ELR (cell line): ENCODE measurements at regions not wholly inside any gene's neighbourhood (a gene's known extent, or its start where the extent isn't known, plus 50 kb on each side); places are given as distances from the start of the nearest gene placed in this dataset.

Source experiments
- DNase-seq: peaks from one replicate; pipeline ENCODE4 v3.0.0-alpha.2; 2015; ENCODE audit warnings: low read depth

GRCh38 chr9:120212153-120212852 lies 367.7 kb downstream of the CDK5RAP2 start:
- DNase-seq: no peak

GRCh38 chr9:120210274-120210673 lies 369.7 kb downstream of the CDK5RAP2 start:
- no peak for DNase-seq

- no peak for DNase-seq
Observed at GRCh38 chr9:120202856-120203654, 376.9 kb downstream of the CDK5RAP2 start.

GRCh38 chr9:120198027-120198426 lies 381.9 kb downstream of the CDK5RAP2 start:
- DNase-seq: no peak

GRCh38 chr9:120197605-120198004 lies 382.4 kb downstream of the CDK5RAP2 start:
- DNase-seq: no peak

- DNase-seq: no peak
Observed at GRCh38 chr9:120191141-120191540, 388.8 kb downstream of the CDK5RAP2 start.

- DNase-seq: no peak
Observed at GRCh38 chr9:120187758-120188157, 392.2 kb downstream of the CDK5RAP2 start.

GRCh38 chr9:120186276-120186675 lies 393.7 kb downstream of the CDK5RAP2 start:
- DNase-seq: no peak

- DNase-seq: no peak
Observed at GRCh38 chr9:120184266-120184665, 395.7 kb downstream of the CDK5RAP2 start.

- no peak for DNase-seq
Observed at GRCh38 chr9:120183615-120184014, 396.4 kb downstream of the CDK5RAP2 start.

GRCh38 chr9:120182011-120182410 lies 398.0 kb downstream of the CDK5RAP2 start:
- no peak for DNase-seq

GRCh38 chr9:120177121-120177520 lies 402.8 kb downstream of the CDK5RAP2 start:
- DNase-seq: no peak

- no peak for DNase-seq
Observed at GRCh38 chr9:120175031-120175430, 404.9 kb downstream of the CDK5RAP2 start.

GRCh38 chr9:120161776-120162175 lies 418.2 kb downstream of the CDK5RAP2 start:
- DNase-seq: no peak

- no peak for DNase-seq
Observed at GRCh38 chr9:120158221-120158620, 421.7 kb downstream of the CDK5RAP2 start.

GRCh38 chr9:120156376-120156775 lies 423.6 kb downstream of the CDK5RAP2 start:
- no peak for DNase-seq

- no peak for DNase-seq
Observed at GRCh38 chr9:120153258-120153657, 426.7 kb downstream of the CDK5RAP2 start.

- no peak for DNase-seq
Observed at GRCh38 chr9:120152295-120152694, 427.7 kb downstream of the CDK5RAP2 start.

- no peak for DNase-seq
Observed at GRCh38 chr9:120151806-120152205, 428.2 kb downstream of the CDK5RAP2 start.

- DNase-seq: no peak
Observed at GRCh38 chr9:120151149-120151548, 428.8 kb downstream of the CDK5RAP2 start.

GRCh38 chr9:120138955-120139354 lies 441.0 kb downstream of the CDK5RAP2 start:
- DNase-seq: no peak

GRCh38 chr9:120137186-120137840 lies 442.7 kb downstream of the CDK5RAP2 start:
- DNase-seq: no peak

GRCh38 chr9:120136696-120137095 lies 443.3 kb downstream of the CDK5RAP2 start:
- DNase-seq: no peak
